DND-41 (cell line): ENCODE measurements at regions not wholly inside any gene's neighbourhood (a gene's known extent, or its start where the extent isn't known, plus 50 kb on each side); places are given as distances from the start of the nearest gene placed in this dataset.

Experiments
- ATAC-seq: fragments of 200-7000 bp; cut with Tn5 transposase; 3 replicates; pipeline ENCODE4 v1.9.1; 2021; ENCODE audit warnings: low read depth; ENCODE audit not compliant: insufficient read depth
- DNase-seq: peaks from one replicate; pipeline ENCODE4 v3.0.0-alpha.2; 2020
- H2AFZ ChIP-seq: 2 replicates; pipeline ENCODE4 v1.6.0; 2012; ENCODE audit warnings: low read depth, low read length
- H3K27ac ChIP-seq: 2 replicates; pipeline ENCODE4 v1.5.1; 2012; ENCODE audit warnings: low read length, inconsistent platforms
- H3K27me3 ChIP-seq: fragments of 200-600 bp; sonication (generic); 2 replicates; pipeline ENCODE4 v1.6.0; 2012; ENCODE audit warnings: low read length, mild to moderate bottlenecking, inconsistent platforms; ENCODE audit not compliant: insufficient read depth, poor library complexity
- H3K36me3 ChIP-seq: 2 replicates; pipeline ENCODE4 v1.5.1; 2012; ENCODE audit warnings: low read length, inconsistent platforms; ENCODE audit not compliant: insufficient read depth
- H3K4me1 ChIP-seq: 2 replicates; pipeline ENCODE4 v1.5.1; 2012; ENCODE audit warnings: mild to moderate bottlenecking, low read length; ENCODE audit not compliant: insufficient read depth
- H3K4me2 ChIP-seq: 2 replicates; pipeline ENCODE4 v1.6.0; 2012; ENCODE audit warnings: mild to moderate bottlenecking, moderate library complexity, low read length, inconsistent platforms; ENCODE audit not compliant: insufficient read depth
- H3K4me3 ChIP-seq, 2 experiments: fragments of 200-600 bp in 1 of 2; shearing (Covaris generic) in 1 of 2; 2 replicates each; pipeline ENCODE4 v1.5.1; 2012 to 2016; ENCODE audit warnings: inconsistent platforms in 2 of 2, low read length in 2 of 2, mild to moderate bottlenecking in 2 of 2, low read depth in 1 of 2, moderate library complexity in 1 of 2
- H3K79me2 ChIP-seq: 2 replicates; pipeline ENCODE4 v1.6.0; 2012; ENCODE audit warnings: low read length, inconsistent platforms; ENCODE audit not compliant: insufficient read depth
- H3K9ac ChIP-seq: 2 replicates; pipeline ENCODE4 v1.6.0; 2012; ENCODE audit warnings: low read depth, mild to moderate bottlenecking, inconsistent platforms, low read length, moderate library complexity
- H3K9me3 ChIP-seq: 2 replicates; pipeline ENCODE4 v1.5.1; 2012; ENCODE audit warnings: low read length, moderate library complexity, mild to moderate bottlenecking, inconsistent platforms; ENCODE audit not compliant: insufficient read depth, severe bottlenecking
- H4K20me1 ChIP-seq: 2 replicates; pipeline ENCODE4 v1.6.0; 2012; ENCODE audit warnings: low read length; ENCODE audit not compliant: insufficient read depth
- CTCF ChIP-seq: IDR thresholded peaks from 2 replicates; pipeline ENCODE4 v1.5.1; 2012; ENCODE audit warnings: borderline replicate concordance, low read length, moderate library complexity, mild to moderate bottlenecking; ENCODE audit not compliant: poor library complexity, severe bottlenecking; ENCODE audit errors: extremely low read depth
- EZH2 ChIP-seq: IDR thresholded peaks from 3 replicates; pipeline ENCODE4 v1.6.1; 2012; ENCODE audit warnings: borderline replicate concordance, low read depth, mild to moderate bottlenecking, moderate library complexity, low read length, inconsistent platforms; ENCODE audit not compliant: severe bottlenecking

DNA sequence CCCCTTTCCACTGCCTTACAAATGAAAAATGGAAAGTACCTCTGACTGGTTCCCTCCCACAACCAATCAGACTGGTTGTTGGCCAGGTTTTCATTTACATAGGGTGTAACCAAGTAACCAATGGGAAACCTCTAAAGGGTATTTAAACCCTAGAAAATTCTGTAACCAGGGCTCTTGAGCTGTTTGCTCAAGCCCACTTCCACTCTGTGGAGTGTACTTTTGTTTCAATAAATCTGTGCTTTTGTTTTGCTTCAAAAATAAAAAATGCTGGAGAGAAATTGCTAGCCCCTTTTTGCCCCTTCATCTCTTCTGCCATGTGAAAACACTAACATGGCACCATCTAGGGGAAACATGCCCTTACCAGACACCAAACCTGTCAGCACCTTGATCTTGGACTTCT is 129.5 kb downstream of the AHR start:
- Histone ChIP-seq H3K9me3 (no peaks in the 10 kb centered on the region), H3K79me2 (no peaks in the 10 kb centered on the region), H2AFZ (no peak overlapping the region), H3K4me3 (no peak overlapping the region), H3K27me3 (no peaks in the 10 kb centered on the region), H3K27ac (no peak overlapping the region), H3K4me1 (no peaks in the 10 kb centered on the region), H3K36me3 (no peaks in the 10 kb centered on the region), H4K20me1 (no peaks in the 10 kb centered on the region), H3K4me2 (no peak overlapping the region), H3K9ac (no peak overlapping the region)
- DNase-seq (no peak), ATAC-seq (no peak)
- no peak for TF ChIP-seq EZH2
- no peak for TF ChIP-seq CTCF

DNA sequence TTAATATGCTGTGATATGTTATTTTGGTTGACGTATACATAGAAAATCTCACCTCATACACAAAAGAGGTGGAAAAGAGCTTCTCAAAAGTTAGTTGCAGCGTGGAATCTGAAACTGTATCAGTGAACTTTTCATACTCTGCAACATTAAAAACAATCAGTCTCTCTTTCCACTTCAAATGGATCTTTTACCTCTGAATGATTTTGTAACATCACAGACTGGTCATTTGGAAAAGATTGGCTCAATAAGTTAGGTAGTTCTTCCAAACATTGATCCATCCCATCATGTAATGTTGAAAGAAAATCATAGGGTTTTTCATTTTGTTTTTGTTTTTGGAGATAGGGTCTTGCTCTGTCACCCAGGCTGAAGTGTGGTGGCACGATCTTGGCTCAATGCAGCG is 131.1 kb downstream of the AHR start:
- Histone ChIP-seq H3K9me3 (no peaks in the 10 kb centered on the region), H3K4me2 (no peak overlapping the region), H3K36me3 (no peaks in the 10 kb centered on the region), H3K27me3 (no peaks in the 10 kb centered on the region), H3K79me2 (no peaks in the 10 kb centered on the region), H4K20me1 (no peaks in the 10 kb centered on the region), H3K4me1 (no peaks in the 10 kb centered on the region), H3K4me3 (no peak overlapping the region), H2AFZ (no peak overlapping the region), H3K9ac (no peak overlapping the region), H3K27ac (no peak overlapping the region)
- DNase-seq, result no peak
- ATAC-seq, result no peak
- TF ChIP-seq CTCF (no peak), EZH2 (no peak)

GRCh38 chr7:17432793-17433192 is 134.3 kb downstream of the AHR start:
- Histone ChIP-seq H3K27ac (no peak overlapping the region), H3K4me1 (no peaks in the 10 kb centered on the region), H3K9me3 (no peaks in the 10 kb centered on the region), H3K79me2 (no peaks in the 10 kb centered on the region), H3K27me3 (no peaks in the 10 kb centered on the region), H3K4me3 (no peak overlapping the region), H3K36me3 (no peaks in the 10 kb centered on the region), H3K4me2 (no peak overlapping the region), H4K20me1 (no peaks in the 10 kb centered on the region), H3K9ac (no peak overlapping the region), H2AFZ (no peak overlapping the region)
- ATAC-seq, result no peak
- no peak for TF ChIP-seq EZH2
- TF ChIP-seq CTCF, result no peak
- DNase-seq, result no peak

DNA sequence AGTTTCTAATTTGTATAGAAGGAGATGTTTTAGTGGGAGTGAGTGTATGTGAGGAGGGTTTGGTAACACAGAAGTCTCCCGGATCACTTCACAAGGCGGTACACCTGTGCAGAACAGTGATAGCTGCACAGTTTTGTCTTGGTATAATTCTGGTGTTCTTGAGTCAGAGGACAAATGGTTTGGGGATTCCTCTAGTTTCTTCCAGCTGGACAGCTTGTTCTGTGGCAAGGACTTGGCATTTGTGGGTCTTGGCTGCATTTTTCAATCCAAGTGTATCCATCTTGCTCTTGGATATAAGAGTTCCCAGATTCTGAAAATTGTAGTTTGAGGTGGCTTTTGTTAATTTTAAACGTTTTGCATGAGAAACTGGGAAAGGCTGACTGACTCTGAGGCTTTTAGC is 135.7 kb downstream of the AHR start:
- Histone ChIP-seq H3K4me3 (no peak overlapping the region), H3K79me2 (no peaks in the 10 kb centered on the region), H3K9ac (no peak overlapping the region), H3K4me2 (no peak overlapping the region), H3K4me1 (no peaks in the 10 kb centered on the region), H3K27me3 (no peaks in the 10 kb centered on the region), H3K27ac (no peak overlapping the region), H3K9me3 (no peaks in the 10 kb centered on the region), H2AFZ (no peak overlapping the region), H3K36me3 (no peaks in the 10 kb centered on the region), H4K20me1 (no peaks in the 10 kb centered on the region)
- DNase-seq (no peak), ATAC-seq (no peak)
- no peak for TF ChIP-seq CTCF
